GM23338 (cell line): ENCODE measurements at regions not wholly inside any gene's neighbourhood (a gene's known extent, or its start where the extent isn't known, plus 50 kb on each side); places are given as distances from the start of the nearest gene placed in this dataset.

Experiments
- CREB1 ChIP-seq: fragments of 250-450 bp; sonication (Bioruptor Pico); IDR thresholded peaks from 2 replicates; pipeline ENCODE4 v1.5.0; 2020; ENCODE audit warnings: low read depth, mild to moderate bottlenecking, moderate library complexity
- EZH2 ChIP-seq: fragments of 200-600 bp; sonication (generic); IDR thresholded peaks from one replicate; pipeline ENCODE4 v1.8.0; 2017; ENCODE audit warnings: antibody characterized with exemption, mild to moderate bottlenecking, low read depth; ENCODE audit not compliant: unreplicated experiment
- EZH2phosphoT487 ChIP-seq: fragments of 200-600 bp; sonication (generic); IDR thresholded peaks from one replicate; pipeline ENCODE4 v1.8.1; 2018; ENCODE audit warnings: antibody characterized with exemption; ENCODE audit not compliant: unreplicated experiment
- NANOG ChIP-seq: IDR thresholded peaks from 2 replicates; pipeline ENCODE4 v1.6.1; 2016; ENCODE audit warnings: antibody characterized with exemption, borderline replicate concordance
- POLR2AphosphoS5 ChIP-seq: IDR thresholded peaks from 2 replicates; pipeline ENCODE4 v1.6.1; 2016; ENCODE audit warnings: antibody characterized with exemption, low read depth
- STAT1 ChIP-seq: IDR thresholded peaks from one replicate; pipeline ENCODE4 v1.6.1; 2016; ENCODE audit warnings: antibody characterized with exemption; ENCODE audit not compliant: unreplicated experiment
- ZNF331 ChIP-seq: fragments of 250-450 bp; sonication (Bioruptor Pico); IDR thresholded peaks from 2 replicates; pipeline ENCODE4 v1.5.0; 2020; ENCODE audit warnings: low read depth, mild to moderate bottlenecking, moderate library complexity
- TF ChIP-seq, protein P1 (sequence below), 2 experiments: fragments of 200-600 bp in 1 of 2; sonication (generic) in 1 of 2; conservative IDR thresholded peaks; 2 replicates each; pipeline versions ENCODE4 v1.5.1 to v1.6.1; 2016 to 2017; ENCODE audit warnings: antibody characterized with exemption in 2 of 2, low read depth in 2 of 2, mild to moderate bottlenecking in 2 of 2, moderate library complexity in 1 of 2
- TF ChIP-seq, protein P2 (sequence below): IDR thresholded peaks from one replicate; pipeline ENCODE4 v1.6.1; 2018; ENCODE audit warnings: antibody characterized with exemption; ENCODE audit not compliant: unreplicated experiment

DNA sequence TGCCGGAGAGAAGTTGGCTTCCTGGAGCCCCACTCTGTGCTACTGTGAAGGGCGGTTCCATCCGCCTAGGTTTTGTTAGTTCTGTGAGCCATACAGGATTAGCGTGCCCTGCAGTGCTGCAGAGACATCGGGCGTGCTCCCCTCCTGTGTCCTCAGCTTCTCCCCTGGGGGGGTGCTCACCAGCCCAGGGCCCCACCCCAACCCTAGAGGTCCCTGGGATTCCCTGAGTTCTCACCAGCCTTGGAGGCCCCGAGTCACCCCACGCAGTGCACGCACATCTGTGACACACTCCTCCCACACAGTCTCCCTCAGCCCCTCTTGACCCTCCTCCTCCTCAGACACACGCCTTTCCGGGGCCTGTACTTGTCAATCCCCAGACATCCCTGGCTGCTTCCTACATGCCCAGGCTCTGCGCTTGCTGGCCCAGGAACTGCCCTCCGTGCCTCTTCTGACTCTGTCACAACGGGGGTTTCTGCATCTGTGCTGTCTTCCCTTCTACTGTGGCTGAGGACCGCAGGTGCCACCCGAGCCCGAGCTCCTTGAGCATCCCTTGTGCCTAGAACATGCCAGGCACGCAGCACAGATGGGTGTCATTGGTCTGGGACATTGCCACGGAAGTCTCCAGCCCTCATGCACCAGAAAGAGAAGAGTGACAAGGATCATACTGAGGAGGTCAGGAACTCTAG, 123.2 kb upstream of the RPS6KA2 start:
- TF ChIP-seq, protein P1, sequence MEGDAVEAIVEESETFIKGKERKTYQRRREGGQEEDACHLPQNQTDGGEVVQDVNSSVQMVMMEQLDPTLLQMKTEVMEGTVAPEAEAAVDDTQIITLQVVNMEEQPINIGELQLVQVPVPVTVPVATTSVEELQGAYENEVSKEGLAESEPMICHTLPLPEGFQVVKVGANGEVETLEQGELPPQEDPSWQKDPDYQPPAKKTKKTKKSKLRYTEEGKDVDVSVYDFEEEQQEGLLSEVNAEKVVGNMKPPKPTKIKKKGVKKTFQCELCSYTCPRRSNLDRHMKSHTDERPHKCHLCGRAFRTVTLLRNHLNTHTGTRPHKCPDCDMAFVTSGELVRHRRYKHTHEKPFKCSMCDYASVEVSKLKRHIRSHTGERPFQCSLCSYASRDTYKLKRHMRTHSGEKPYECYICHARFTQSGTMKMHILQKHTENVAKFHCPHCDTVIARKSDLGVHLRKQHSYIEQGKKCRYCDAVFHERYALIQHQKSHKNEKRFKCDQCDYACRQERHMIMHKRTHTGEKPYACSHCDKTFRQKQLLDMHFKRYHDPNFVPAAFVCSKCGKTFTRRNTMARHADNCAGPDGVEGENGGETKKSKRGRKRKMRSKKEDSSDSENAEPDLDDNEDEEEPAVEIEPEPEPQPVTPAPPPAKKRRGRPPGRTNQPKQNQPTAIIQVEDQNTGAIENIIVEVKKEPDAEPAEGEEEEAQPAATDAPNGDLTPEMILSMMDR (conservative IDR thresholded peaks at IDR 0.05; ENCODE audit: low read depth in 2 of 2): no peak
- TF ChIP-seq POLR2AphosphoS5 (no peak), EZH2 (no peak), NANOG (no peak), EZH2phosphoT487 (no peak), STAT1 (no peak), CREB1 (CRISPR knock-in tag) (no peak), ZNF331 (CRISPR knock-in tag) (no peak)
- TF ChIP-seq, protein P2, sequence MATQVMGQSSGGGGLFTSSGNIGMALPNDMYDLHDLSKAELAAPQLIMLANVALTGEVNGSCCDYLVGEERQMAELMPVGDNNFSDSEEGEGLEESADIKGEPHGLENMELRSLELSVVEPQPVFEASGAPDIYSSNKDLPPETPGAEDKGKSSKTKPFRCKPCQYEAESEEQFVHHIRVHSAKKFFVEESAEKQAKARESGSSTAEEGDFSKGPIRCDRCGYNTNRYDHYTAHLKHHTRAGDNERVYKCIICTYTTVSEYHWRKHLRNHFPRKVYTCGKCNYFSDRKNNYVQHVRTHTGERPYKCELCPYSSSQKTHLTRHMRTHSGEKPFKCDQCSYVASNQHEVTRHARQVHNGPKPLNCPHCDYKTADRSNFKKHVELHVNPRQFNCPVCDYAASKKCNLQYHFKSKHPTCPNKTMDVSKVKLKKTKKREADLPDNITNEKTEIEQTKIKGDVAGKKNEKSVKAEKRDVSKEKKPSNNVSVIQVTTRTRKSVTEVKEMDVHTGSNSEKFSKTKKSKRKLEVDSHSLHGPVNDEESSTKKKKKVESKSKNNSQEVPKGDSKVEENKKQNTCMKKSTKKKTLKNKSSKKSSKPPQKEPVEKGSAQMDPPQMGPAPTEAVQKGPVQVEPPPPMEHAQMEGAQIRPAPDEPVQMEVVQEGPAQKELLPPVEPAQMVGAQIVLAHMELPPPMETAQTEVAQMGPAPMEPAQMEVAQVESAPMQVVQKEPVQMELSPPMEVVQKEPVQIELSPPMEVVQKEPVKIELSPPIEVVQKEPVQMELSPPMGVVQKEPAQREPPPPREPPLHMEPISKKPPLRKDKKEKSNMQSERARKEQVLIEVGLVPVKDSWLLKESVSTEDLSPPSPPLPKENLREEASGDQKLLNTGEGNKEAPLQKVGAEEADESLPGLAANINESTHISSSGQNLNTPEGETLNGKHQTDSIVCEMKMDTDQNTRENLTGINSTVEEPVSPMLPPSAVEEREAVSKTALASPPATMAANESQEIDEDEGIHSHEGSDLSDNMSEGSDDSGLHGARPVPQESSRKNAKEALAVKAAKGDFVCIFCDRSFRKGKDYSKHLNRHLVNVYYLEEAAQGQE: no peak
